Endothelial cell of umbilical vein (primary cell): ENCODE measurements at regions not wholly inside any gene's neighbourhood (a gene's known extent, or its start where the extent isn't known, plus 50 kb on each side); places are given as distances from the start of the nearest gene placed in this dataset.

Experiments used
- BruUV-seq: library from RNA; stranded (reverse); fragments of 400-500 nt; replicated peaks from 2 replicates; lab custom pipeline; 2021; lab: Mats Ljungman, UMichigan
- CTCF ChIA-PET: fragments of 300-600, 350-600 bp; sonication (Branson Sonifier 250); formaldehyde crosslinking; loops from one replicate; lab custom pipeline; 2021; ENCODE audit warnings: antibody characterized with exemption, inconsistent platforms; lab: Charles Lee
- POLR2A ChIA-PET: fragments of 300-600, 350-600 bp; sonication (Branson Sonifier 250); formaldehyde crosslinking; loops from one replicate; lab custom pipeline; 2021; ENCODE audit warnings: antibody characterized with exemption, inconsistent platforms; lab: Charles Lee
- DNase-seq: peaks from one replicate; pipeline ENCODE4 v3.0.0-alpha.2; 2011; ENCODE audit warnings: low read depth, low spot score
- FAIRE-seq: peaks from 2 replicates; lab custom pipeline; 2011; peaks lifted over from hg19 to GRCh38; lab: Jason Lieb, UNC
- H2AFZ ChIP-seq: 2 replicates; pipeline ENCODE4 v1.6.0; 2012; ENCODE audit warnings: low read depth, low read length, control low read depth, inconsistent platforms
- H3K27ac ChIP-seq: 2 replicates; pipeline ENCODE4 v1.5.1; 2011; ENCODE audit warnings: low read depth, mild to moderate bottlenecking, control low read depth, low read length, moderate library complexity; ENCODE audit not compliant: insufficient read depth
- H3K27me3 ChIP-seq, 2 experiments: 2 replicates each; pipeline versions ENCODE4 v1.6.0 to v1.6.1; 2011; ENCODE audit warnings: low read length in 2 of 2, mixed read lengths in 1 of 2; ENCODE audit not compliant: control insufficient read depth in 2 of 2, insufficient read depth in 2 of 2
- H3K36me3 ChIP-seq, 2 experiments: 2 replicates in 1 of 2; 3 replicates in 1 of 2; pipeline ENCODE4 v1.5.1; 2011; ENCODE audit warnings: low read length in 2 of 2, mild to moderate bottlenecking in 1 of 2, moderate library complexity in 1 of 2; ENCODE audit not compliant: control insufficient read depth in 2 of 2, insufficient read depth in 2 of 2; ENCODE audit errors: extremely low read depth in 1 of 2
- H3K4me1 ChIP-seq: 3 replicates; pipeline ENCODE4 v1.5.1; 2011; ENCODE audit warnings: mild to moderate bottlenecking, low read length; ENCODE audit not compliant: control insufficient read depth, insufficient read depth; ENCODE audit errors: extremely low read depth
- H3K4me2 ChIP-seq: 2 replicates; pipeline ENCODE4 v1.6.1; 2011; ENCODE audit warnings: low read length, control low read depth, mixed read lengths; ENCODE audit not compliant: insufficient read depth
- H3K4me3 ChIP-seq, 3 experiments: fragments of 200-600 bp in 1 of 3; sonication (generic), shearing (Covaris generic) in 1 of 3; replicated peaks in 1 of 3; 2 replicates each; pipeline ENCODE4 v1.5.1; 2011 to 2016; ENCODE audit warnings: control low read depth in 3 of 3, low read length in 3 of 3, mild to moderate bottlenecking in 2 of 3, inconsistent platforms in 1 of 3, low read depth in 1 of 3, moderate library complexity in 1 of 3; ENCODE audit not compliant: insufficient read depth in 1 of 3
- H3K79me2 ChIP-seq: 2 replicates; pipeline ENCODE4 v1.6.0; 2012; ENCODE audit warnings: low read length, inconsistent platforms; ENCODE audit not compliant: control insufficient read depth, insufficient read depth
- H3K9ac ChIP-seq: replicated peaks from 2 replicates; pipeline ENCODE3; 2011; ENCODE audit warnings: low read length, control low read depth; ENCODE audit not compliant: insufficient read depth; ENCODE audit errors: extremely low read depth
- H3K9me1 ChIP-seq: replicated peaks from 3 replicates; pipeline ENCODE4 v1.6.0; 2011; ENCODE audit warnings: mild to moderate bottlenecking, low read length; ENCODE audit not compliant: control insufficient read depth, insufficient read depth; ENCODE audit errors: extremely low read depth
- H3K9me3 ChIP-seq: replicated peaks from 2 replicates; pipeline ENCODE4 v1.5.1; 2012; ENCODE audit warnings: low read length, inconsistent platforms; ENCODE audit not compliant: control insufficient read depth, insufficient read depth
- H4K20me1 ChIP-seq: replicated peaks from 2 replicates; pipeline ENCODE3; 2011; ENCODE audit warnings: mild to moderate bottlenecking, low read length; ENCODE audit not compliant: control insufficient read depth, insufficient read depth; ENCODE audit errors: extremely low read depth
- CTCF ChIP-seq, 2 donors: IDR thresholded peaks; 1 replicate in 1 of 2; 2 replicates in 1 of 2; pipeline ENCODE4 v1.5.1; 2011; ENCODE audit warnings: low read length in 2 of 2, mild to moderate bottlenecking in 2 of 2, moderate library complexity in 2 of 2, control low read depth in 1 of 2, inconsistent platforms in 1 of 2, low read depth in 1 of 2; ENCODE audit not compliant: insufficient read depth in 1 of 2; ENCODE audit errors: extremely low read depth in 1 of 2
- EZH2 ChIP-seq: IDR thresholded peaks from 2 replicates; pipeline ENCODE4 v1.6.1; 2012; ENCODE audit warnings: borderline replicate concordance, low read depth, mild to moderate bottlenecking, moderate library complexity, low read length, inconsistent platforms; ENCODE audit not compliant: severe bottlenecking
- FOS ChIP-seq: IDR thresholded peaks from 2 replicates; pipeline ENCODE4 v1.6.1; 2011; ENCODE audit warnings: mild to moderate bottlenecking, low read length, moderate library complexity, borderline replicate concordance; ENCODE audit not compliant: insufficient read depth
- GATA2 ChIP-seq: IDR thresholded peaks from 2 replicates; pipeline ENCODE4 v1.7.0; 2011; ENCODE audit warnings: low read depth, mild to moderate bottlenecking, moderate library complexity, mixed read lengths, low read length; ENCODE audit not compliant: insufficient read length, insufficient read depth
- JUN ChIP-seq: IDR thresholded peaks from 2 replicates; pipeline ENCODE4 v1.6.1; 2011; ENCODE audit warnings: borderline replicate concordance, low read depth; ENCODE audit not compliant: insufficient read length, insufficient read depth
- MAX ChIP-seq: IDR thresholded peaks from 2 replicates; pipeline ENCODE4 v1.6.1; 2011; ENCODE audit not compliant: insufficient read depth, insufficient read length
- MYC ChIP-seq: IDR thresholded peaks from one replicate; pipeline ENCODE4 v1.6.1; 2011; ENCODE audit warnings: mild to moderate bottlenecking, low read depth, low read length
- POLR2AphosphoS5 ChIP-seq: IDR thresholded peaks from 2 replicates; pipeline ENCODE4 v1.6.1; 2012; ENCODE audit warnings: low read depth, mild to moderate bottlenecking, control low read depth, low read length, moderate library complexity; ENCODE audit not compliant: insufficient read depth
- dilution Hi-C: fragments of 300-500 bp; cut with MboI; formaldehyde crosslinking; loops from one replicate; pipeline ENCODE4 v1.15.0; 2019; ENCODE audit warnings: low sequenced_read_pairs; ENCODE audit not compliant: extremely low pct_ligation_motif_present
- intact Hi-C: fragments of 100-400 bp; cut with micrococcal nuclease; formaldehyde crosslinking; loops from one replicate; pipeline ENCODE4 v1.10.0; 2022

- Histone ChIP-seq H2AFZ (no peak overlapping the region), H3K4me1 (no peaks in the 10 kb centered on the region), H3K4me3 (no peak overlapping the region), H3K9me1 (no peaks in the 10 kb centered on the region), H3K9ac (no peak overlapping the region), H4K20me1 (no peaks in the 10 kb centered on the region), H3K27me3 (no peaks in the 10 kb centered on the region), H3K27ac (no peak overlapping the region), H3K79me2 (no peaks in the 10 kb centered on the region), H3K4me2 (no peak overlapping the region), H3K36me3 (no peaks in the 10 kb centered on the region), H3K9me3 (peaks cover 4% of the 10 kb centered on the region)
- no peak for DNase-seq
- dilution Hi-C loops: no loop called here
- no peak for FAIRE-seq
- ChIA-PET CTCF (no interaction called here), POLR2A (no interaction called here)
- BruUV-seq: no TSS peak
- intact Hi-C loops: no loop called here
- TF ChIP-seq FOS (no peak), POLR2AphosphoS5 (no peak), EZH2 (no peak), CTCF (IDR thresholded peaks at IDR 0.05; ENCODE audit: extremely low read depth in 1 of 2, insufficient read depth in 1 of 2, low read depth in 1 of 2, low read length in 2 of 2) (no peak), MAX (no peak), MYC (no peak), GATA2 (no peak), JUN (no peak)
Observed at GRCh38 chr5:86127696-86128095, 490.0 kb upstream of the COX7C start.
